CD4-positive, alpha-beta T cell (primary cell): ENCODE measurements at regions not wholly inside any gene's neighbourhood (a gene's known extent, or its start where the extent isn't known, plus 50 kb on each side); places are given as distances from the start of the nearest gene placed in this dataset.

ENCODE experiments used
- ATAC-seq: fragments of 200-7000 bp; cut with Tn5 transposase; one replicate; pipeline ENCODE4 v1.10.0; 2022; ENCODE audit warnings: mild to moderate bottlenecking; ENCODE audit not compliant: poor library complexity
- CTCF ChIA-PET: fragments of 350-600 bp; sonication (Branson Sonifier 250); formaldehyde crosslinking; loops from one replicate; lab custom pipeline; 2021; ENCODE audit warnings: antibody characterized with exemption, inconsistent platforms; lab: Charles Lee
- POLR2A ChIA-PET: fragments of 350-600 bp; sonication (Branson Sonifier 250); formaldehyde crosslinking; loops from one replicate; lab custom pipeline; 2021; ENCODE audit warnings: antibody characterized with exemption, inconsistent platforms; lab: Charles Lee
- DNase-seq, 14 experiments: peaks; one replicate each; pipeline ENCODE4 v3.0.0-alpha.2; 2013 to 2020; ENCODE audit warnings: mixed read lengths in 2 of 14
- H3K27ac ChIP-seq, 2 donors: one replicate each; pipeline versions ENCODE4 v1.5.1 to v1.7.0; 2013; ENCODE audit warnings: low read length in 2 of 2, low read depth in 1 of 2, mild to moderate bottlenecking in 1 of 2
- H3K27me3 ChIP-seq, 2 experiments: 1 replicate in 1 of 2; 2 replicates in 1 of 2; pipeline versions ENCODE4 v1.6.1 to v1.7.0; 2013; ENCODE audit warnings: low read length in 2 of 2, control low read depth in 1 of 2, mild to moderate bottlenecking in 1 of 2, moderate library complexity in 1 of 2; ENCODE audit not compliant: insufficient read depth in 2 of 2, control insufficient read depth in 1 of 2
- H3K36me3 ChIP-seq: one replicate; pipeline ENCODE4 v1.6.1; 2013; ENCODE audit warnings: low read length, control low read depth; ENCODE audit not compliant: insufficient read depth
- H3K4me1 ChIP-seq: one replicate; pipeline ENCODE4 v1.6.1; 2013; ENCODE audit warnings: low read length, control low read depth; ENCODE audit not compliant: insufficient read depth
- H3K4me3 ChIP-seq: one replicate; pipeline ENCODE4 v1.5.1; 2013; ENCODE audit warnings: mild to moderate bottlenecking, low read length, moderate library complexity
- H3K9me3 ChIP-seq, 2 experiments: 1 replicate in 1 of 2; 2 replicates in 1 of 2; pipeline versions ENCODE4 v1.6.1 to v1.7.0; 2013; ENCODE audit warnings: low read length in 2 of 2, mild to moderate bottlenecking in 2 of 2, control low read depth in 1 of 2, moderate library complexity in 1 of 2; ENCODE audit not compliant: control insufficient read depth in 1 of 2, insufficient read depth in 1 of 2
- H3K27ac Mint-ChIP-seq: one replicate; pipeline ENCODE4 v1.8.0; 2020; ENCODE audit warnings: mixed read lengths
- H3K27me3 Mint-ChIP-seq: one replicate; pipeline ENCODE4 v1.8.0; 2021; ENCODE audit warnings: mixed read lengths
- H3K36me3 Mint-ChIP-seq: one replicate; pipeline ENCODE4 v1.8.0; 2021; ENCODE audit warnings: low read depth, mixed read lengths
- H3K4me1 Mint-ChIP-seq: one replicate; pipeline ENCODE4 v1.8.0; 2021; ENCODE audit warnings: low read depth, mixed read lengths
- H3K4me3 Mint-ChIP-seq: one replicate; pipeline ENCODE4 v1.8.0; 2020; ENCODE audit warnings: mild to moderate bottlenecking, mixed read lengths
- H3K9me3 Mint-ChIP-seq: one replicate; pipeline ENCODE4 v1.8.0; 2020; ENCODE audit warnings: mixed read lengths
- CTCF ChIP-seq: fragments of 200-600 bp; IDR thresholded peaks from one replicate; pipeline ENCODE4 v1.8.0; 2022; ENCODE audit warnings: antibody characterized with exemption, mild to moderate bottlenecking
- intact Hi-C, 2 experiments: fragments of 100-400 bp; cut with DNase I in 1 of 2; cut with micrococcal nuclease in 1 of 2; formaldehyde crosslinking; loops; one replicate each; pipeline versions ENCODE4 v1.15.1 to v1.9.0; 2023 to 2025; cut with DNase I, micrococcal nuclease

- Mint-ChIP-seq H3K36me3 (no peaks in the 10 kb centered on the region), H3K27me3 (no peaks in the 10 kb centered on the region), H3K4me1 (no peaks in the 10 kb centered on the region), H3K9me3 (peaks cover 6% of the 10 kb centered on the region), H3K4me3 (no peak overlapping the region), H3K27ac (no peak overlapping the region)
- TF ChIP-seq CTCF = no peak
- H3K4me3 ChIP-seq = no peak overlapping the region
- H3K27ac ChIP-seq = no peak overlapping the region
- ATAC-seq (no peak), DNase-seq (no peak)
- ChIA-PET POLR2A (no interaction called here), CTCF (no interaction called here)
- intact Hi-C loops = no loop called here
- no peaks in the 10 kb centered on the region for H3K27me3 ChIP-seq
- no peaks in the 10 kb centered on the region for H3K36me3 ChIP-seq
- no peaks in the 10 kb centered on the region for H3K4me1 ChIP-seq
- no peaks in the 10 kb centered on the region for H3K9me3 ChIP-seq
These were observed 2331.9 kb downstream of the MAT2B start for GRCh38 chr5:165837286-165837685.

GRCh38 chr5:165844571-165844970 is 2339.2 kb downstream of the MAT2B start:
- no peaks in the 10 kb centered on the region for H3K9me3 Mint-ChIP-seq
- no peak overlapping the region for H3K27ac Mint-ChIP-seq
- intact Hi-C loops = no loop called here
- Histone ChIP-seq H3K36me3 (no peaks in the 10 kb centered on the region), H3K27me3 (no peaks in the 10 kb centered on the region), H3K4me3 (no peak overlapping the region), H3K27ac (no peak overlapping the region), H3K4me1 (no peaks in the 10 kb centered on the region), H3K9me3 (peaks cover 0 to 4% of the 10 kb centered on the region in 2 experiments)
- H3K4me3 Mint-ChIP-seq = no peak overlapping the region
- H3K36me3 Mint-ChIP-seq = no peaks in the 10 kb centered on the region
- no peaks in the 10 kb centered on the region for H3K4me1 Mint-ChIP-seq
- ChIA-PET CTCF (no interaction called here), POLR2A (no interaction called here)
- H3K27me3 Mint-ChIP-seq = no peaks in the 10 kb centered on the region
- ATAC-seq (no peak), DNase-seq (no peak)
- TF ChIP-seq CTCF = no peak

- intact Hi-C loops = no loop called here
- Histone ChIP-seq H3K27me3 (no peaks in the 10 kb centered on the region), H3K27ac (no peak overlapping the region), H3K4me1 (no peaks in the 10 kb centered on the region), H3K9me3 (peaks cover 0 to 9% of the 10 kb centered on the region in 2 experiments), H3K36me3 (no peaks in the 10 kb centered on the region), H3K4me3 (no peak overlapping the region)
- no peaks in the 10 kb centered on the region for H3K27me3 Mint-ChIP-seq
- CTCF ChIA-PET = no interaction called here
- ATAC-seq (no peak), DNase-seq (no peak)
- H3K4me1 Mint-ChIP-seq = no peaks in the 10 kb centered on the region
- H3K4me3 Mint-ChIP-seq = no peak overlapping the region
- no peaks in the 10 kb centered on the region for H3K36me3 Mint-ChIP-seq
- H3K9me3 Mint-ChIP-seq = peaks cover 13% of the 10 kb centered on the region
- H3K27ac Mint-ChIP-seq = no peak overlapping the region
- POLR2A ChIA-PET = no interaction called here
- TF ChIP-seq CTCF = no peak
These were observed 2352.7 kb downstream of the MAT2B start for GRCh38 chr5:165858118-165858517.
